SU-DHL-6 (cell line): ENCODE measurements at regions not wholly inside any gene's neighbourhood (a gene's known extent, or its start where the extent isn't known, plus 50 kb on each side); places are given as distances from the start of the nearest gene placed in this dataset.

Source experiments
- CTCF ChIP-seq: fragments of 200-600 bp; sonication (generic); IDR thresholded peaks from one replicate; pipeline ENCODE4 v1.5.1; 2017; ENCODE audit warnings: antibody characterized with exemption, mild to moderate bottlenecking, low read length, moderate library complexity; ENCODE audit not compliant: insufficient read depth, poor library complexity, severe bottlenecking
- EZH2phosphoT487 ChIP-seq: fragments of 200-600 bp; sonication (generic), shearing (Covaris generic); conservative IDR thresholded peaks from 2 replicates; pipeline ENCODE4 v1.6.1; 2018; ENCODE audit warnings: mild to moderate bottlenecking, antibody characterized with exemption, low read length, moderate library complexity, mixed read lengths

- no peak for TF ChIP-seq CTCF
- no peak for TF ChIP-seq EZH2phosphoT487
Measured at GRCh38 chr14:34034447-34035176, 83.7 kb upstream of the EGLN3 start.
